ENCODE measurements at regions not wholly inside any gene's neighbourhood (a gene's known extent, or its start where the extent isn't known, plus 50 kb on each side); places are given as distances from the start of the nearest gene placed in this dataset.
"Not testable (repeated sequence)": the region's sequence is repeated elsewhere in the genome, so short reads cannot be mapped to it uniquely, and the experiment has no call there.

- not testable (repeated sequence) for TF ChIP-seq CTCF (conservative IDR thresholded peaks at IDR 0.05; ENCODE audit: low read depth, low read length); CHD1 (IDR thresholded peaks at IDR 0.05; ENCODE audit: low read depth, low read length); POLR2A (IDR thresholded peaks at IDR 0.05; ENCODE audit: low read depth, low read length); ELK1 (IDR thresholded peaks at IDR 0.05; ENCODE audit: borderline replicate concordance, low read depth, low read length); MAFK (IDR thresholded peaks at IDR 0.05; ENCODE audit: low read depth, low read length); FOS (IDR thresholded peaks at IDR 0.05; ENCODE audit: low read depth, low read length); MAZ (IDR thresholded peaks at IDR 0.05; ENCODE audit: borderline replicate concordance, low read depth, low read length); RAD21 (IDR thresholded peaks at IDR 0.05; ENCODE audit: low read length); CEBPB (IDR thresholded peaks at IDR 0.05; ENCODE audit: low read depth, low read length); RFX5 (IDR thresholded peaks at IDR 0.05; ENCODE audit: low read depth, low read length); BHLHE40 (IDR thresholded peaks at IDR 0.05; ENCODE audit: low read depth, low read length); USF2 (IDR thresholded peaks at IDR 0.05; ENCODE audit: low read depth, low read length); NFE2L2 (IDR thresholded peaks at IDR 0.05; ENCODE audit: low read depth, low read length); RCOR1 (IDR thresholded peaks at IDR 0.05; ENCODE audit: insufficient replicate concordance, low read length)
Observed at GRCh38 chr15:20187370-20188355, 353.9 kb downstream of the GOLGA6L6 start.
